ENCODE measurements at regions not wholly inside any gene's neighbourhood (a gene's known extent, or its start where the extent isn't known, plus 50 kb on each side); places are given as distances from the start of the nearest gene placed in this dataset.

DNA sequence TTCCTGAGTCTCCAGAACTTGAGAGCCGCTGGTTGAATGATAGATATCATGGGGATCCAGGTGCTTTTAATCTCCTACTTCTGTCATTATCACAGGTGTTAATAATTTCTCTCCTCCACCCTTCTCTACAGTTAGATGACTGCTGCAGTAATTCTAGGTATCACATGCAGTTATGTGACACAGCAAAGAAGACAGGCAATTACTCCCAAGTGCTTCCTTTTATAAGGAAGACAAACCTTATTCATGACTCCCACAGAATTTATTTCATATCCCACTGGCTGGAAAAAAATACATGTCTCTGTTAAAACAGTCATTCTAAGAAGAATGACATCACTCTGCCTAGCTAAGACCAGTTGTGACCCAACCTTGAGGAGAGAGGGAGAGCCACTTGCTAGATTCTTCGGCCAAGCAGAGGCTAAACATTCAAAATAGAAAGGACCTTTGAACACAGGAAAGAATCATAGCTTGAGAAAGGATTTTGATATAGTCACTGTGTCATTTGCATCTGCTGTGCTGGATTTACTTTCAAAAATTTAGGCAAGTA, 500.6 kb downstream of the SI start:
- DNase-seq (ENCODE audit: low read depth, low spot score), result no peak

GRCh38 chr3:164572436-164572835, 505.9 kb downstream of the SI start:
- no peak for DNase-seq (ENCODE audit: low read depth, low spot score)

GRCh38 chr3:164550857-164551256, 527.4 kb downstream of the SI start:
- DNase-seq (ENCODE audit: low read depth, low spot score), result no peak

GRCh38 chr3:164539215-164539614, 539.1 kb downstream of the SI start:
- no peak for DNase-seq (ENCODE audit: low read depth, low spot score)

DNA sequence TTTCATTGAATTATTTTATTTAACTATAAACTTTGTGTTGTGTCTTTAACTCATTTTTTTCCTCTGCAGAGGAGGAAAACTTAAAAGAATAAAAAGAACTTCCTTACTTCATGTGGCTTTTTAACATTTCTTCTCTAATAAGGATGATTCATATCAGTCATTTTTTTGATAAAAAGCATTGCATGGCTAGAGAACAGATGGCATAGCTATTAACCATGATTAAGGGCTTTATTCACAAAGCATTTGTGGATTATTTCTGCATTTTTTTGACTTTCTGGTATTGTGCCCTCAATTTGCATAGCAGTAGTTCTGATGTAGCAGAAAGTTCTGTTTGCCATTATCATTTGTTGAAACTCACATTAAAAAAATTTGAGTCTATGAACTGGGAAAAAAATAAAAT, 540.8 kb downstream of the SI start:
- no peak for DNase-seq (ENCODE audit: low read depth, low spot score)

DNA sequence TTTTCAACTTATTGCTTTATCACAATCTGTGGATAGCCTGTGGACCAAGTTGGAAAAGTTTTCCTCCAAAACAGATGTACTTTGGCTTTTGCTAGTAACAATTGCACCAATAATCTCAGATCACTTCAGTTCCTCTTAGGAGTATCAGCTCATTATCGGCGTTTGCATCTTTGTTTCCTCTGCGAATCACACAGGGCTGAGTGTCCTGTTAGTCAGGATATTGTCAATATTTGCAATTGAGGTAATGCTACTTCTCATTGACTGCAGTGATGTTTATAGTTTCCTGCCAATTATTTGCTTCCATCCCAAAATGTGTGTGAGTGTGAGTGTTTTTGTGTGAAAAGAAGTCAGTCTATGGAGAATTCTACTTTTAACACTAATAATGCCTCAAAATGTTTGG, 545.0 kb downstream of the SI start:
- DNase-seq (ENCODE audit: low read depth, low spot score), result no peak

GRCh38 chr3:164526250-164526649, 552.0 kb downstream of the SI start:
- DNase-seq (ENCODE audit: low read depth, low spot score), result no peak

DNA sequence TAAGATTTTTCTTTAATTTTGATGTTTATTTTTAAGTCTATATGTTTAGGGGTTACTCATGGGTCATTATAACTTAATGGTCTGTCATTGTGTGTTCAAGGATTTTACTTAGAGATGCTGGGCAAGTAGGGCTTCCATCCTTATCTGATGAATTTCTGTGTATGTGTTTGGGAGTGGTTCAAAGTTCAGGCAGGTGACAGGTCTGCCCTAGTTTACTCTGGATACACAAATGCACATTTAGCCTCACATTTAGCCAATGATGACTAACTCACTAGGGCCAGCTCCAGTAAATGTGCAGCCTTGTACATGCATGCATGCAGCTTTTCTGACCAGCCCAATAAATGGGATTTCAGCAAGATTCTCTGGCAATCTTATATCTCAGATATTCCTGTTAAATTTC, 554.1 kb downstream of the SI start:
- no peak for DNase-seq (ENCODE audit: low read depth, low spot score)

DNA sequence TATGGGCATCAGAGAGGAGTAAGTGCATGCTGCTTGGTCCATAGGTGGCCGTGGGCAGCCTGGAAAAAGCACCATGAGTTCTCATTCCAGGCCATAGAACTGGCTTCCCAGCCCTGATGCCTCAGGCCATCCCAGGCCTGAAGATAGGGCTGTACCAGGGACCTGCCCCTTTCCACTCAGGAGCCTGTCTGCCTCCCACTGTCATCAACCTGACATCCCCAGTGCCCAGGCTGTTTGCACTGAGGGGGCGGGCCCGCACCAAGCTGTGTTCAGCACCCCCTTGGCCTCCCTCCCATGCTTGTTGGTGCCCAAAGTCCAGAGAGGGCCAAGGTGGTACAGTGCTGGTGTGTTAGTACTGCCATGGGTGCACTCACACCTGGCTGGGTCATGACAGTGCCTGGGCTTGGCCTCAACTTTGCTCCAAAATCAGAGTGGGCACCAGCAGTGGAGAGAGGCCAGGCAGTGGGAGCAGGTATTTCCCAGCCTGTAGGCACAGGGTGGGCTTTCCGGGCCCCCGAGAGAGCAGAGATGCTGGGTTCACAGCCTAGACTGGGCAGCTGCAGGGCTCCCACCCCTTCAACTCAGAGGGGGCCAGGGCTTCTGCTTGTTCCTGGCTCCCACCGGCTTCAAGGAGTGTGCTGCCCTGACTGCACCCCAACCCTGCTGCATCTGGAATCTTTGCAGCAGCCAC, 556.1 kb downstream of the SI start:
- DNase-seq (ENCODE audit: low read depth, low spot score), result no peak

DNA sequence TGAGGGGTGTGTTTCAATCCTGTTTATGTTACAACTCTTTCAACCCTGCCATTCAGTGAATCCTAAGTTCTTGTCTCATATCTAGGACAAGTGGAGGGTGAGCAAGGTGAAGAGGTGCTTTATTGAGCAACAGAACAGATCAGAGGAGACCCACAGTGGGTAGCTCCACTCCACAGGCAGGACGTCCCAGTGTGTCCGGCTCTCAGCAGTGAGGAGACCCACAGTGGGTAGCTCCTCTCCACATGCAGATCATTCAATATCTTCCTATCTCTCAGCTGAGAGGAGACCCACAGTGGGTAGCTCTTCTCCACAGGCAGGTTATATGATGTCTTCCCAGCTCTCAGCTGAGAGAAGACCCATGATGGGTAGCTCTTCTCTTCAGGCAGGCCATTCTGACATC, 556.7 kb downstream of the SI start:
- no peak for DNase-seq (ENCODE audit: low read depth, low spot score)

- no peak for DNase-seq (ENCODE audit: low read depth, low spot score)
These were observed 557.2 kb downstream of the SI start for GRCh38 chr3:164521139-164521538.

DNA sequence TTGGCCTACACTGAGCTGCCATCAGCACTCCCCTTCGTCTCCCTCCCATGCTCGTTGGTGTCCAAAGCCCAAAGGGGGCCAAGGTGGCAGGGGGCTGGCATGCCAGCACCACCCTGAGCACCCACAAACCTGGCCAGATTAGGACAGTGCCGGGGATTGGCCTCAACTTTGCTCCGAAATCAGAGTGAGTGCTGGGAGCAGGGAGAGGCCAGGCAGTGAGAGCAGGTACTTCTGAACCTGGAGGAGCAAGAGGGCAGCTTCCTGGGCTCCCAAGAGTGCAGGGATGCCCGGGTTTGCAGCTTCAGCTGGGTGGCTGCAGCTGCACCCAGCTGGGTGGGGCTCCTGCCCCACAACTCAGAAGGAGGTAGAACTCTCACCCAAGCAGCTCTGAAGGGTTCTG, 563.0 kb downstream of the SI start:
- no peak for DNase-seq (ENCODE audit: low read depth, low spot score)

- DNase-seq (ENCODE audit: low read depth, low spot score), result no peak
These were observed 563.7 kb downstream of the SI start for GRCh38 chr3:164514576-164514975.

GRCh38 chr3:164507886-164508285, 570.4 kb downstream of the SI start:
- no peak for DNase-seq (ENCODE audit: low read depth, low spot score)

DNA sequence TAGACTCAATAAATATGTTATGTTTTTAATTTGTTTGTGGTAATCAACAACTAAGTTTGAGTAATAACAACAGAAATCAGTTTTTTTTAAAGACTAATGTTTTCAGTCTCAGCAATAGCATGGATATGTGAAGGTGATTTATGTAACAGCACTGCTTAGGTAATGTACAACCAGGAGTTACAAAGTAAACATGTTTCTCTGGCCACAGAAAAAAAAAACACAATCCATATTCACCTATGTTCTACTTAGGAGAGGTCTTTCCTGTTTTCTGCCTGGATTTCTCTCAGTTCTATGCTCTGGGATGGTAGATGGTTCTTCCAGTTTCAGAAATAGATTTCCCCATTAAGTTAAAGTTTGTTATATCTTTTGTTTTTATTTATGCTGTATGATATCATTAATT, 579.4 kb downstream of the SI start:
- no peak for DNase-seq (ENCODE audit: low read depth, low spot score)

DNA sequence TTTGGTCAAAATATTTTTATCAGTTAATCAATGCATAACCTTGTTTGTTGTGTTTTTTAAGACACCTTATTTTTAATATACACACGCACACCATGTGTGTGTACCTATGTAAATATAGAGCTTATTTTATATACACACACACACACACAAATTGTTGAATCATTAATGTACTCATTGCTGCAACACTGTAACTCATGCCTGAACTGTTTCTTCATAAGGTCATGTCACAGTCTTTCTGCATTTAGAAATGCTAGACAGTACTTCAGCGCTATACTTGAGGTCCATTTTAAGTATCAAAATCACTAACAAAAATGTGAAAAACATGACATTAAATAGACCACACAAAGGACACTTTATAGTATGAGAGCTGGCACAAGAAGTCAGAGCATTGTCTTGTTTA, 589.4 kb downstream of the SI start:
- no peak for DNase-seq (ENCODE audit: low read depth, low spot score)

DNA sequence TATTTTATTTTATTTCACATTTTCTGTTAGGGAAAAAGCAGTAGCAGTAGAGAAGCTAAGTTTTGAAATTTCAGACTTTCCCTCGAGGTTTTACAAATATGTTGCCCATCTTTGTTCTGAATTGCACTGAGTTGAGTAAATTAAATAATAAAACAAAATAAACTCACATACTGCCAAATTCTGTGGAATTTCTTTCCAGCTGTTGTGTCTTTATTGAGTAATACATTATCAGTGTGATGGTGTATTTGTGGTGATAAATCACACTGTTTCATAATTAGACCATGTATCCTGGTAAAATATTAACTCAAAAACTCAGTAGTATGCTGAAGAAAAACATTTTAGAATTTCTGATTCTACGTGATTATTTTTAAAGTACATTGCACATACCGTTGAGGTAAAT, 592.1 kb downstream of the SI start:
- no peak for DNase-seq (ENCODE audit: low read depth, low spot score)

DNA sequence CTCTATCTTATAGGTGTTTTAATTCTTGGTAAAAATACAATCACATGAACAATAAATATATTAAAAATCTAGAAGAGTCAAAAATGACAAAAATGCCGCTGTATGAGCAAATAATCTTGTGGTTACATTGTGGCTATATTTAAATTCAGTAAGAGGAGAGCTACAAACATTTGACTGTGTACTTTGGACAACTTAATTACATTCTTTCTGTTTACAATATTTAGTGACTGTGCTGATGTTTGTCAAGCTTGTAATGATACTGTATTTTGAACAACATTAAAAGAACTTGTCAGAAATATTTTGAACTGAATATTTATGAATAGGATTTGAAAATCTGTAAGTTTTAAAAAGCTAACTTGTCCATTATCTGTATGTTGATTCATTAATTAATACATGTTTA, 598.3 kb downstream of the SI start:
- no peak for DNase-seq (ENCODE audit: low read depth, low spot score)

DNA sequence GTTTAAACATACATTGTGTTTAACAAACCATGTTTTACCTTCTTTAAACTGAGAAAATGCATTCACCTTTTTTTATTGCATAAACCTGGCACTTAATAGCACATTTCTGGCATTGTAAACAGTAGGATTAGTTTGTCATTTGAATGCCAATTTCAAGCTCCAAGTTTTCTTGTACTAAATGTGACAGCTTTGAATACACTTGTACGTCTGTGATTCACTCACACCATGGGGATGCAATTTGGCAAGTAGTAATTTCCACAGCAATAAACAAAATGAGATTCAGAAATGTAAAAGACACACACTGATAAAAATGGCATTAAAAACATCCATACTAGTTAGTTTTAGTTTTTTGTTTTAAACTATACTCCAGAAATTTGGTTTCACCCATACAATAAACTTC, 598.9 kb downstream of the SI start:
- no peak for DNase-seq (ENCODE audit: low read depth, low spot score)

- no peak for DNase-seq (ENCODE audit: low read depth, low spot score)
These were observed 600.0 kb downstream of the SI start for GRCh38 chr3:164478323-164478722.

- DNase-seq (ENCODE audit: low read depth, low spot score), result no peak
These were observed 600.9 kb downstream of the SI start for GRCh38 chr3:164477403-164477802.

DNA sequence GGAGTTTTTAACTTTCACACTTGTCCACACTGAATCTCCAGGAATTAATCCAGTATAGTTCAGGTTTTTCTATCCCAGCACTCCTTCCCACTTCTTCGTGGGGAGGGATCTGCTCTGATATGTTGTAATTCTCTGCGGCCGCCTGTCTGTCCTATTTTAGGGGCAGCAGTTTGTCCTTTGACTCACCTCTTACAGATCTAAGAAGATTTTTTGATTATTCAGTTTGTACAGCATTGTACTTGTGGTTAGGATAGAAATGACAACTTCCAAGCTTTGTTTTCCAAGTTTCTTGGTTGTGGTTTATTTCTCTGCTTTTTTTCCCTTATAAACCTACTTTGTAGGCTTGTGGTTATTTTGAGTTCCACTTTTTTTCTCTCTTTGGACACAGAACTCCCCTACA, 601.7 kb downstream of the SI start:
- no peak for DNase-seq (ENCODE audit: low read depth, low spot score)

DNA sequence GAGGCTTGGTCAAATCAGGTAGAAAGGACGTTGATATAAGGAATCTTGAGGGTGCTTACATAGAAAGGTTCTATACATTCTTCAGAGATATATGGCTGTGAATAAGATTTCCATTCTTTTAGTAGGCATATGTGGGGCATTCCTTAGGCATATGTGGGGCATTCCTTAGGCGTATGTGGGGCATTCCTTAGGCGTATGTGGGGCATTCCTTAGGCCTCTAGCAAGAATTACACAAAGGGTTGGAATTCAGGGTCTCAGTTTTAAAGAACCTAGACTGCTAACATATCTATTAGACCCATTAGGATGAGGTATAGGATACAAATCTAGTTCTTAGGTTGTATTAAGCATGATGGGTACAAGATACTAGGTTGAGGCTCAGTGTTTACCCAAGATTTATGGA, 607.8 kb downstream of the SI start:
- DNase-seq (ENCODE audit: low read depth, low spot score), result no peak

GRCh38 chr3:164468055-164468454, 610.2 kb downstream of the SI start:
- DNase-seq (ENCODE audit: low read depth, low spot score), result no peak
